ENCODE measurements at regions not wholly inside any gene's neighbourhood (a gene's known extent, or its start where the extent isn't known, plus 50 kb on each side); places are given as distances from the start of the nearest gene placed in this dataset.
A peak's percentile ranks its signal among the peaks of the same experiment; 100 is the strongest.
"Not testable (repeated sequence)": the region's sequence is repeated elsewhere in the genome, so short reads cannot be mapped to it uniquely, and the experiment has no call there.

GRCh38 chr5:79924936-79925893 is 65.8 kb downstream of the MTX3 start:
- peak; percentile 10 to 28 for DNase-seq

DNA sequence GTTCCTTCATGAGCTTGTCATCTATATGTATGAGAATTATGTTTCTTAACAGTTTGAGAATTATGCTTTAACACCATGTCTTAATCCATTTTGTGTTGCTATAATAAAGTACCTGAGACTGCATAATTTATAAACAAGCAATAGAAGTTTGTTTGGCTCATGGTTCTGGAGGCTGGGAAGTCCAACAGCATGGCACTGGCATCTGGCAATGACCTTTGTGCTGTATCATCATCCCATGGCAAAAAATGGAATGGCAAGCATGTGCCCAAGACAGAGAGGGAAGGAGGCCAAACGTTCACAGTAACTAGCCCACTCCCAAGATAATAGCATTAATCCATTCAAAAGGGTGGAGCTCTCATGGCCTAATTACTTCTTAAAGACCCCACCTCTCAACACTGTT is 67.6 kb downstream of the MTX3 start:
- DNase-seq: no peak

- DNase-seq: no peak
These were observed 68.4 kb downstream of the MTX3 start for GRCh38 chr5:79922626-79923025.

DNA sequence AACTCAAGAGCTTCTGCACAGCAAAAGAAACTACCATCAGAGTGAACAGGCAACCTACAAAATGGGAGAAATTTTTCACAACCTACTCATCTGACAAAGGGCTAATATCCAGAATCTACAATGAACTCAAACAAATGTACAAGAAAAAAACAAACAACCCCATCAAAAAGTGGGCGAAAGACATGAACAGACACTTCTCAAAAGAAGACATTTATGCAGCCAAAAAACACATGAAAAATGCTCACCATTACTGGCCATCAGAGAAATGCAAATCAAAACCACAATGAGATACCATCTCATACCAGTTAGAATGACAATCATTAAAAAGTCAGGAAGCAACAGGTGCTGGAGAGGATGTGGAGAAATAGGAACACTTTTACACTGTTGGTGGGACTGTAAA is 83.6 kb downstream of the MTX3 start:
- DNase-seq: not testable (repeated sequence)

DNA sequence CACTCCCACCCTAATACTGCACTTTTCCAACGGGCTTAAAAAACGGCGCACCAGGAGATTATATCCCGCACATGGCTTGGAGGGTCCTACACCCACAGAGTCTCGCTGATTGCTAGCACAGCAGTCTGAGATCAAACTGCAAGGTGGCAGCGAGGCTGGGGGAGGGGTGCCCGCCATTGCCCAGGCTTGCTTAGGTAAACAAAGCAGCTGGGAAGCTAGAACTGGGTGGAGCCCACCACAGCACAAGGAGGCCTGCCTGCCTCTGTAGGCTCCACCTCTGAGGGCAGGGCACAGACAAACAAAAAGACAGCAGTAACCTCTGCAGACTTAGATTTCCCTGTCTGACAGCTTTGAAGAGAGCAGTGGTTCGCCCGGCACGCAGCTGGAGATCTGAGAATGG is 88.5 kb downstream of the MTX3 start:
- DNase-seq: not testable (repeated sequence)

- DNase-seq: no peak
These were observed 89.4 kb downstream of the MTX3 start for GRCh38 chr5:79901631-79902030.

DNA sequence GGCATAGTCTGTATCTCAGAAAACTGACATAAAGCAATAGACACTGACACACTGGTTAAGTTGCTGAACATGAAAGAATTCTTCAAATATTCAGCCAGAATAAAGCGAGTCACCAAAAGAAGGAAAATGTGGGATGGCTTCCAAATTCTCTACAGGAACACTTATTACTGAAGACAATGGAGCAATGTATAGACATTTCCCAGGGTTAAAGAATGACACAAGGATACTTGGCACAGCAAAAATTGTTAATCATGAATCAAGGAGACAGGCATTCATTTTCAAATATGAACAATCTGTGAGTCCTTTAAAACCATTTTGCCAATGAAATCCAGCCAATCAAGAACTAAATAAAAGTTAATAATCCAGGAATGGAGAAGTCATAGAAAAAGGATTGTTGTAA is 92.5 kb downstream of the MTX3 start:
- DNase-seq: no peak

GRCh38 chr5:79893976-79894375 is 97.1 kb downstream of the MTX3 start:
- DNase-seq: no peak

DNA sequence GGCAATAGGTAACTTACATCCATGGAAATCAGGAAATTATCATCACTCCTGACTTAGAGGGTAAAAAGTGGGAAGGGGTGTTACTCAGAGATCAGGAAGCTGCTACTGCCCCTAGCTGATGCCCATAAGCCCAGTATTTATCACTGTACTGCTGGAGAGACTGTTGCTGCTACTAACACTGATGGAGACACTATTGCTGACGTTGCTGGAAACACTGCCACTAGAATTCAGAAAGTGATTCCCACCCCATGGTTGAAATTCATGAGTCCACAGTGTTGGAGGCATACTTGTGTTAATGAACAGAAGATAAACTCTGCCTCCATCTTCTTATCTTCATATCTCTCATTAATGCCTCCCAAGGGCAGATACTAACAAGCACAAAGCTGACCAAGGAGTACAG is 97.6 kb downstream of the MTX3 start:
- no peak for DNase-seq

GRCh38 chr5:79890930-79891249 is 100.2 kb downstream of the MTX3 start:
- DNase-seq: no peak

GRCh38 chr5:79890119-79890929 is 100.7 kb downstream of the MTX3 start:
- DNase-seq: no peak

GRCh38 chr5:79888643-79889042 is 102.4 kb downstream of the MTX3 start:
- DNase-seq: no peak

- no peak for DNase-seq
These were observed 104.0 kb downstream of the MTX3 start for GRCh38 chr5:79886925-79887655.

GRCh38 chr5:79886456-79886855 is 104.6 kb downstream of the MTX3 start:
- DNase-seq: no peak

DNA sequence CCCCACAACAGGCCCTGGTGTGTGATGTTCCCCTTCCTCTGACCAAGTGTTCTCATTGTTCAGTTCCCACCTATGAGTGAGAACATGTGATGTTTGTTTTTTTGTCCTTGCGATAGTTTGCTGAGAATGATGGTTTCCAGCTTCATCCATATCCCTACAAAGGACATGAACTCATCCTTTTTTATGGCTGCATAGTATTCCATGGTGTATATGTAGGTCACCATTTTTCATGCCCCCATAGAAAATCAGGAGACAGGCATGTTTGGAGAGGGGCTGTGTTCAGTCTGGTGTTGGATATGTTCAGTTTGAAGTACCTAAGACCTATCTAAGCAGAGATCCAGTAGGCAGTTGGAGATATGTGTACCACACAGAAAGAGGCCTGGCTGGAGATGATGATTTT is 111.2 kb downstream of the MTX3 start:
- DNase-seq: not testable (repeated sequence)

GRCh38 chr5:79878721-79879336 is 112.2 kb downstream of the MTX3 start:
- DNase-seq: peak; percentile 21 to 50

DNA sequence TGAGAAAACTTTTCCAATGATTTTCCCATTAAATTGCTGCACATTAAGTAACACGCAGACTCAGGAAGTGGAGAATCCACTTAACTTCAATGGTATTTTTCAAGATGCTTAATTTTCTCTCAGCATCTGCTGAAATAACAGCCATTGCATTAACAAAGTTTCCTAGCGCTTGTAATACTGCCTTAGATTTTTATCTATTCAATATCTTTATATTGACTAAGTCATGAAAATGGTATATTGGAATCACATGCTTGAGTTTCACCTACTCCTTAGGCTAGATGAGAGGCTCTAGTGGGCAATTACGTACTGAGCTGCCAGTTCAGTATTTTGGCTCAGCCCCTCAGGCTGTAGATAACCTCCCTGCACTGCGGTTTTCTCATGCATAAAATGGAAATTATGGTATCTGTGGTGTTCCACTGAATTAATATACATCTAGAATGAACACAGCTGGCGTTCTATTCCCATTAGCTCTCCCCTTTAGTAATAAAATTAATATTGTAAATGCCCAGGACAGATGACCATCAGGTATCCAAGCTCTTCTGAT is 112.9 kb downstream of the MTX3 start:
- DNase-seq: no peak

- DNase-seq: no peak
These were observed 114.6 kb downstream of the MTX3 start for GRCh38 chr5:79876456-79876855.

DNA sequence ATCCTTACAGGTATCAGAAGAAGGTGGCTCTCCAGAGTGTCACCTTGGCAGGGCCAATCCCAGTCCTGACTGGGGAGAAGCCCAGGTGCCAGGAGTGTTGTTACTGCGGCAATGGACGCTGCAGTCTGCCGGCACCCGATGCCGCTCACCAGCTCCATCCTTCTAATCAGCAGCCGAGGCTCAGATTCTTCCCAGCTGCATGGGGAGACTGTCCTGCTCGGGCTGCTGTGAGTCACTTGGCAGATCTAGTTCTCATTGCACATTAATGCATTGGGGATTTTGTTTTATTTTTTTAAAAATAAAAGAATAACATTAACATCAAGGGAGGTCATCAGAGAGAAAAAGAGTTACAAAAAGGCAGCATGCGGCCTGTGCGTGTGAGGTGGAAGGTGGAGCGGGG is 115.8 kb downstream of the MTX3 start:
- DNase-seq: no peak

- DNase-seq: no peak
These were observed 117.9 kb downstream of the MTX3 start for GRCh38 chr5:79873187-79873586.

GRCh38 chr5:79872291-79872690 is 118.8 kb downstream of the MTX3 start:
- no peak for DNase-seq

DNA sequence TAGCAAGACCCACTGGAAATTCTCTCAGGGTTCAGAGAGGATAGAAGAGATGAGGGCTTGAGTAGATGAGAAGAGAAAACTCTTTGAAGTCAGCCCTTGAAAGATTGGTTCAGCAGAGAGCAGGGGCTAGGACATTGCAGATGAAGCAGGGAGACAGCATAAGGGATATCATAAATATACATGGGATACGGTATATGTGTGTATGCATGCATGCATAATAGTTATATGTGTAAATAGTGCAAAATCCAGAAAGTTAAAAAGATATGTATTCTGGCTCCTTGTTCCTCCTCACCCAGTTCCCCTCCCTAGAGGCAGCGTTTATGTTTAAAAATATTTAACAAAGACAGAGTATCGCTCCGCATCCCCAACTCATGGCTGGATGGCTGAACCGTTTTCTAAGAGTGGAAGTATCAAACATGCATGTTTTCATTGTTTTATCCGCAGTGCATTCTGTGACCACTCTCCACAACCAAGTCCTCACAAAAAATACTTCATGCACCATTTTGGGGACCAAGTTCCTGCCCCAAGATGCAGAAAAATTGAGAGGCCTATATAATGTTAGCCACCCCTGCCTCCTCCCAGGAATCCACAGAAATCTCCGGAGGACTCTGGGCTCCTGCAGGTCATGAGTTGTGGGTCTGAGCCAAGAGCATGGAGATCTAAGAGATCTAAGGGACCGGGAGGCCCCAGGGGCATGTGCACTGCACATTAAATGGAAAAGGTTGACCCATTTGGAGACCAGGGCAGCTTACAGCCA is 119.5 kb downstream of the MTX3 start:
- DNase-seq: no peak
